ENCODE measurements at regions not wholly inside any gene's neighbourhood (a gene's known extent, or its start where the extent isn't known, plus 50 kb on each side); places are given as distances from the start of the nearest gene placed in this dataset.
A peak's percentile ranks its signal among the peaks of the same experiment; 100 is the strongest.
"Not testable (repeated sequence)": the region's sequence is repeated elsewhere in the genome, so short reads cannot be mapped to it uniquely, and the experiment has no call there.

DNA sequence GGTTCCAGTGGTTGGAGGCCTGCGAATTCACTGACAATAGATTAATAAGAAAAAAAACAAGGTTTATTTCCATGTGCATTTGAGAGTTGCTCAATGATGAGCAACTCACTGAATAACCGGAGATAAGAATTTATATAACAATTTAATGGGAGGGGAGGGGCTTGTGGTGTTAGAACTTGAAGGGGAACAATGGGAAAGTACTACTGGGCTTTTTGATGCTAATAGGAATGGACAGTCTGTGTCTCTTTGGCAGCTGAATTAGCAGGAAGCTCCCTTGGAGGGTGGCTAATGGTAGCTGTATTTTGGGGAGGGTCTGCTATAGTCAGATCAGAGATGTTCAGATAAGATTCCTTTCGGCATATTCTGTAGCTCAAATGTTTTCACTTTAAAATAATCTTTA lies 62.4 kb upstream of the GMDS start:
- no peak for DNase-seq (ENCODE audit: low spot score)

DNA sequence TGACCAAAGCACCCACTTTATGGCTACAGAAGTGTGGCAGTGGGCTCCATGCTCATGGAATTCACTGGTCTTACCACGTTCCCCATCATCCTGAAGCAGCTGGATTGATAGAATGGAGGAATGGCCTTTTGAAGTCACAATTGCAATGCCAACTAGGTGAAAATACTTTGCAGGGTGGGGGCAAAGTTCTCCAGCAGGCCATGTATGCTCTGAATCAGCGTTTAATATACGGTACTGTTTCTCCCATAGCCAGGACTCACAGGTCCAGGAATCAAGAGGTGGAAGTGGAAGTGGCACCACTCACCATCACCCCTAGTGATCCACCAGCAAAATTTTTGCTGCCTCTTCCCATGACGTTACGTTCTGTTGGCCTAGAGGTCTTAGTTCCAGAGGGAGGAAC lies 60.5 kb upstream of the GMDS start:
- DNase-seq (ENCODE audit: low spot score) = no peak

GRCh38 chr6:2302482-2302881 lies 57.1 kb upstream of the GMDS start:
- not testable (repeated sequence) for DNase-seq (ENCODE audit: low spot score)

- DNase-seq (ENCODE audit: low spot score) = peak; percentile 25
Measured at GRCh38 chr6:2296781-2297180, 51.4 kb upstream of the GMDS start.

All from iPS-NIHi11 (cell line).